ENCODE measurements at regions not wholly inside any gene's neighbourhood (a gene's known extent, or its start where the extent isn't known, plus 50 kb on each side); places are given as distances from the start of the nearest gene placed in this dataset.

- CTCF ChIA-PET: no interaction called here
- no TSS peak for BruUV-seq (replicated peaks)
- TF ChIP-seq EZH2 (IDR thresholded peaks at IDR 0.05; ENCODE audit: borderline replicate concordance, low read depth, low read length, poor library complexity, severe bottlenecking): no peak
- TF ChIP-seq CTCF (conservative IDR thresholded peaks at IDR 0.05; ENCODE audit: low read depth, low read length): no peak
- DNase-seq (ENCODE audit: low spot score): no peak
- H3K4me1 ChIP-seq (ENCODE audit: insufficient read depth, low read length, poor library complexity, severe bottlenecking): no peaks in the 10 kb centered on the region
- H3K27ac ChIP-seq (ENCODE audit: low read depth, low read length, poor library complexity, severe bottlenecking): no peak overlapping the region
- intact Hi-C loops (cut with micrococcal nuclease; ENCODE audit: unreplicated experiment): no loop called here
- H3K9me3 ChIP-seq (ENCODE audit: low read depth, low read length, poor library complexity, severe bottlenecking): no peaks in the 10 kb centered on the region
- H3K27me3 ChIP-seq (replicated peaks; ENCODE audit: insufficient read depth, low read depth, low read length, poor library complexity): peaks cover 90% of the 10 kb centered on the region
- POLR2A ChIA-PET (ENCODE audit: low non-redundant PET): no interaction called here
- H3K36me3 ChIP-seq (ENCODE audit: insufficient read depth, low read length, poor library complexity, severe bottlenecking): no peaks in the 10 kb centered on the region
- H3K4me3 ChIP-seq (ENCODE audit: low read depth, low read length, poor library complexity, severe bottlenecking): no peak overlapping the region
Measured at GRCh38 chr5:73998489-73998888, 372.5 kb downstream of the ARHGEF28 start.

GRCh38 chr5:73997960-73998359 lies 372.0 kb downstream of the ARHGEF28 start:
- POLR2A ChIA-PET (ENCODE audit: low non-redundant PET): no interaction called here
- DNase-seq (ENCODE audit: low spot score): no peak

GRCh38 chr5:73996151-73996755 lies 370.3 kb downstream of the ARHGEF28 start:
- intact Hi-C loops (cut with micrococcal nuclease; ENCODE audit: unreplicated experiment): no loop called here
- BruUV-seq (replicated peaks): no TSS peak
- Histone ChIP-seq H3K4me3 (ENCODE audit: low read depth, low read length, poor library complexity, severe bottlenecking) (no peak overlapping the region), H3K27me3 (replicated peaks; ENCODE audit: insufficient read depth, low read depth, low read length, poor library complexity) (peaks cover 90% of the 10 kb centered on the region), H3K36me3 (ENCODE audit: insufficient read depth, low read length, poor library complexity, severe bottlenecking) (no peaks in the 10 kb centered on the region), H3K27ac (ENCODE audit: low read depth, low read length, poor library complexity, severe bottlenecking) (no peak overlapping the region), H3K4me1 (ENCODE audit: insufficient read depth, low read length, poor library complexity, severe bottlenecking) (no peaks in the 10 kb centered on the region), H3K9me3 (ENCODE audit: low read depth, low read length, poor library complexity, severe bottlenecking) (no peaks in the 10 kb centered on the region)
- ChIA-PET POLR2A (ENCODE audit: low non-redundant PET) (no interaction called here), CTCF (no interaction called here)
- TF ChIP-seq EZH2 (IDR thresholded peaks at IDR 0.05; ENCODE audit: borderline replicate concordance, low read depth, low read length, poor library complexity, severe bottlenecking): no peak
- no peak for TF ChIP-seq CTCF (conservative IDR thresholded peaks at IDR 0.05; ENCODE audit: low read depth, low read length)
- no peak for DNase-seq (ENCODE audit: low spot score)

More at GRCh38 chr5:73997960-73998359, 372.0 kb downstream of the ARHGEF28 start:
- H3K9me3 ChIP-seq (ENCODE audit: low read depth, low read length, poor library complexity, severe bottlenecking): no peaks in the 10 kb centered on the region
- CTCF ChIA-PET: no interaction called here
- TF ChIP-seq EZH2 (IDR thresholded peaks at IDR 0.05; ENCODE audit: borderline replicate concordance, low read depth, low read length, poor library complexity, severe bottlenecking): no peak
- no peak overlapping the region for H3K4me3 ChIP-seq (ENCODE audit: low read depth, low read length, poor library complexity, severe bottlenecking)
- peaks cover 90% of the 10 kb centered on the region for H3K27me3 ChIP-seq (replicated peaks; ENCODE audit: insufficient read depth, low read depth, low read length, poor library complexity)
- no TSS peak for BruUV-seq (replicated peaks)
- H3K4me1 ChIP-seq (ENCODE audit: insufficient read depth, low read length, poor library complexity, severe bottlenecking): no peaks in the 10 kb centered on the region
- no peaks in the 10 kb centered on the region for H3K36me3 ChIP-seq (ENCODE audit: insufficient read depth, low read length, poor library complexity, severe bottlenecking)
- intact Hi-C loops (cut with micrococcal nuclease; ENCODE audit: unreplicated experiment): no loop called here
- no peak overlapping the region for H3K27ac ChIP-seq (ENCODE audit: low read depth, low read length, poor library complexity, severe bottlenecking)

GRCh38 chr5:73994963-73995362 lies 369.0 kb downstream of the ARHGEF28 start:
- peaks cover 89% of the 10 kb centered on the region for H3K27me3 ChIP-seq (replicated peaks; ENCODE audit: insufficient read depth, low read depth, low read length, poor library complexity)
- no peak overlapping the region for H3K27ac ChIP-seq (ENCODE audit: low read depth, low read length, poor library complexity, severe bottlenecking)
- intact Hi-C loops (cut with micrococcal nuclease; ENCODE audit: unreplicated experiment): no loop called here
- DNase-seq (ENCODE audit: low spot score): no peak
- CTCF ChIA-PET: no interaction called here
- H3K4me1 ChIP-seq (ENCODE audit: insufficient read depth, low read length, poor library complexity, severe bottlenecking): no peaks in the 10 kb centered on the region
- H3K36me3 ChIP-seq (ENCODE audit: insufficient read depth, low read length, poor library complexity, severe bottlenecking): no peaks in the 10 kb centered on the region
- no peak overlapping the region for H3K4me3 ChIP-seq (ENCODE audit: low read depth, low read length, poor library complexity, severe bottlenecking)
- no peaks in the 10 kb centered on the region for H3K9me3 ChIP-seq (ENCODE audit: low read depth, low read length, poor library complexity, severe bottlenecking)
- no TSS peak for BruUV-seq (replicated peaks)
- POLR2A ChIA-PET (ENCODE audit: low non-redundant PET): no interaction called here
- TF ChIP-seq CTCF (conservative IDR thresholded peaks at IDR 0.05; ENCODE audit: low read depth, low read length): no peak
- no peak for TF ChIP-seq EZH2 (IDR thresholded peaks at IDR 0.05; ENCODE audit: borderline replicate concordance, low read depth, low read length, poor library complexity, severe bottlenecking)
